Heart left ventricle (tissue), 13 donors: ENCODE measurements at regions not wholly inside any gene's neighbourhood (a gene's known extent, or its start where the extent isn't known, plus 50 kb on each side); places are given as distances from the start of the nearest gene placed in this dataset.

ENCODE experiments used
- POLR2A ChIP-seq, 2 donors: fragments of 450-650 bp; IDR thresholded peaks; one replicate each; pipeline ENCODE4 v1.6.1; 2017; ENCODE audit warnings: antibody characterized with exemption in 2 of 2, mild to moderate bottlenecking in 2 of 2, moderate library complexity in 2 of 2
- TF ChIP-seq, protein P1 (sequence below), 12 donors: fragments of 200-600 bp; sonication (generic) in 4 of 12; IDR thresholded peaks; one replicate each; pipeline versions ENCODE4 v1.5.0 to v1.8.0; 2018 to 2022; ENCODE audit warnings: antibody characterized with exemption in 12 of 12, mild to moderate bottlenecking in 5 of 12
- donor health status: ischemic (EF 13 %, LVEDD 7.1; RV severe dilation, severe dysfunction).
- donor health status: DM: no; HTN: yes; CAD: no.
- donor health status: DM: no; HTN: no; CAD: no.
- donor health status: ischemic (EF 25% LVEDD 6.9; RV normal size, moderate dysfunction).
- donor health status: ischemic (EF 25% LVEDD 5.7; RV mildly dilated, moderate dysfunction).
- donor health status: ischemic (EF 35%, LVEDD 5.7; RV mildly dilated, moderate dysfunction).
- donor health status: nonischemic (EF 11% LVEDD 7.7; RV severe dilation, severe dysfunction).
- donor health status: DM: yes; HTN: yes; CAD: no.
- donor health status: PGD.
- donor health status: ischemic (EF 29% LVEDD 5.4; RV normal size, mild dysfunction).
- donor health status: nonischemic (EF 23%, LVEDD 6.1; RV moderate dilation, normal function).

DNA sequence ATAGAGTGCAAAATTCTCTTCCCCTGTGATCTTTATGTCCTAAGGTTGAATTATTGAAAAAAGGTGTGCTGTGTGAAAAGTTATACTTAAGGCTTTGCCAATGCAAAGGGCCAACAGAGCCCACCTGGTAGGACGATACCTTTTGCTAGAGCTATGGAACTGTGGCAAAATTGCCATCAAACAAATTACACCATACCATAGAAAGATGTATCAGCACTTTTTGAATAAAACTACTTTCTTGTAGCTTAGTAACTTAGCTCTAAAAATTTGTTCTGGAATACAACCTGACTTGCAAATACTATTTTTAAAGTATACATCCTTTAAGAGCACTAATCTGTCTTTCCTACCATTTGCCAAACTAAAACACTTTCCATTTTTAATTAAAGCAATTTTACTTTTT lies 147.2 kb upstream of the ERCC4 start:
- TF ChIP-seq, protein P1, sequence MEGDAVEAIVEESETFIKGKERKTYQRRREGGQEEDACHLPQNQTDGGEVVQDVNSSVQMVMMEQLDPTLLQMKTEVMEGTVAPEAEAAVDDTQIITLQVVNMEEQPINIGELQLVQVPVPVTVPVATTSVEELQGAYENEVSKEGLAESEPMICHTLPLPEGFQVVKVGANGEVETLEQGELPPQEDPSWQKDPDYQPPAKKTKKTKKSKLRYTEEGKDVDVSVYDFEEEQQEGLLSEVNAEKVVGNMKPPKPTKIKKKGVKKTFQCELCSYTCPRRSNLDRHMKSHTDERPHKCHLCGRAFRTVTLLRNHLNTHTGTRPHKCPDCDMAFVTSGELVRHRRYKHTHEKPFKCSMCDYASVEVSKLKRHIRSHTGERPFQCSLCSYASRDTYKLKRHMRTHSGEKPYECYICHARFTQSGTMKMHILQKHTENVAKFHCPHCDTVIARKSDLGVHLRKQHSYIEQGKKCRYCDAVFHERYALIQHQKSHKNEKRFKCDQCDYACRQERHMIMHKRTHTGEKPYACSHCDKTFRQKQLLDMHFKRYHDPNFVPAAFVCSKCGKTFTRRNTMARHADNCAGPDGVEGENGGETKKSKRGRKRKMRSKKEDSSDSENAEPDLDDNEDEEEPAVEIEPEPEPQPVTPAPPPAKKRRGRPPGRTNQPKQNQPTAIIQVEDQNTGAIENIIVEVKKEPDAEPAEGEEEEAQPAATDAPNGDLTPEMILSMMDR (IDR thresholded peaks at IDR 0.05) = no peak
- no peak for TF ChIP-seq POLR2A (IDR thresholded peaks at IDR 0.05)
